Stimulated activated CD4-positive, alpha-beta T cell treated with anti-CD3 and anti-CD28 coated beads, Interleukin-2, amount 100 ng/mL, for 24 hours (primary cell): ENCODE measurements at regions not wholly inside any gene's neighbourhood (a gene's known extent, or its start where the extent isn't known, plus 50 kb on each side); places are given as distances from the start of the nearest gene placed in this dataset.
"Not testable (repeated sequence)": the region's sequence is repeated elsewhere in the genome, so short reads cannot be mapped to it uniquely, and the experiment has no call there.

ENCODE experiments used
- DNase-seq, 2 donors: peaks; one replicate each; pipeline ENCODE4 v3.0.0-alpha.2; 2020

- DNase-seq = not testable (repeated sequence)
These were observed 228.4 kb downstream of the CAAP1 start for GRCh38 chr9:26664087-26664773.

- no peak for DNase-seq
These were observed 230.1 kb downstream of the CAAP1 start for GRCh38 chr9:26662476-26662875.

- DNase-seq = no peak
These were observed 234.1 kb downstream of the CAAP1 start for GRCh38 chr9:26658476-26658875.

GRCh38 chr9:26657958-26658357 is 234.6 kb downstream of the CAAP1 start:
- DNase-seq = no peak

DNA sequence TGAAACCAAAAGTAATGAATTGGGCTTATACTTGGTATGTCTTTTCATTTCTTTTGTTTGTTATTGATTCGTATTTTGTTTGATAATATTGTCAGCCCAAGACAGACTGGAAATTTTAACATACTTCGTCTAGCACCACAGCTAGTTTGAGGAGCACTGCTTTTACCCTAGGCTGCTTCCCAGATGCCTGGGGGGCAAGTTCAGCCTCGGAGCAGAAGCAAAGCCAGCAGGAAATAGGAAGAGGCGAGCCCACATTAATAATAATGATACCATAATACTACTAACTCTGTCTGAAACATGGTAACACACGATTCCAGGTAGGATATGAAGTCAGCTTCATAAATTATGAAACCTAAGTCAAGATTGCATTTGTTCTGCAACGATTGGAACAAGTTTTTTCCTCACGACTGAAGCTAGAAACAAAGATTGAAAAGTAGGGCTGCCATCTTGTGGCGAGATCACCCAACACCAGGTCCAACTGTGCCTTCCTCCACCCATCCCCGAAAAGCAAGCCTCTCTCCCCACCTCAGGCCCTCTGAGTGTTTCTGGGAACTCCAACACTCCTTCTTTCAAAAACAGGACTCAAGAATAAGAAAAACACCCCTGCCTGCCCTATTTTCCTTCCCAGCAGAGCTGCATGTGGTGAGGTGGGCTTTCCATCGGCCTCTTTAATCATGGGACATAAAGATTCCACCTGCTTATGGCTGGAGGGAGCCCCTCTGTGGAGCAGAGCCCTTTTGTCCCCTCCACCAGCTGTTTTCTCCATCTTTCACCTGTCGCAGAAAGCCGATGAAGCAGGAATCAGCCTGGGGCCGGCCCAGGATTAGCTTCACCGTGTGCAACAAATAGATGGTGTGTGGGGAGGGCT is 236.4 kb downstream of the CAAP1 start:
- DNase-seq = no peak

GRCh38 chr9:26655166-26655565 is 237.4 kb downstream of the CAAP1 start:
- no peak for DNase-seq

- no peak for DNase-seq
These were observed 242.3 kb downstream of the CAAP1 start for GRCh38 chr9:26650325-26650724.

DNA sequence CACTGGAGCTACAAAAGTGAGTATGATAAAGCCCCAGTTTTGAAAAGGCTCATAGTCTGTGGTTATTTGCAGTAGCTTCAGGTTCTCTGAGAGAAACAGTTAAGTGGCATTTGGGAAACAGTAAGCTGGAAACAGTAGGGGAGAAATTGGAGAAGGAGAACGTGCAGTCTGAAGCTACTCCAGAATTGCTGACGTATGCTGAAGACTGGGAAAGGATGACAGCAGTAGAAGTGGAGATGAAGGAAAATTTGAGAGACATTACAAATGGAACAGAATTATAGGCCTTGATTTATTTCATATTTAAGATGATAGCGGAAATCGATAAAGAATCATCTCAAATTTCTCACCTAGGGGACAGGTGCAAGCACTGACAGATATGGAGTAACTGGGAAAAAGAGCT is 248.8 kb downstream of the CAAP1 start:
- no peak for DNase-seq

DNA sequence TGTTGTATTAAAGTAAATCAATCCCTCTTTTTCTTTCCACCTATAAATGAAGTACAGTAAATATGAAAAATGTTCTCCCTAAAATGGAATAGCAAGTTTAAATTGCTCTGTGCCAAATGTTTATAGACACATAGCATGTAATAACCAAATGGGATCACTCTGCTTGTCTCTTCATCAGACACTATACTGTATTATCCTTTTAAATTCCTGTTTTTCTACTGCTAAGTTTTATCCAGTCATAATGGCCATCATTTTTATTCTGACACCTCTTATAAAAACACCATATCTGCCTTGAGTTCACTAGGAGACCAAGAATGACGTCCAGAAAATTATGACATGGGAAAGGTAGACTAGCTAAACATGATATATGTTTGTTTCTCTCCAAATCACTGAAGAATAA is 252.8 kb downstream of the CAAP1 start:
- no peak for DNase-seq

- no peak for DNase-seq
These were observed 255.5 kb downstream of the CAAP1 start for GRCh38 chr9:26637101-26637500.

- DNase-seq = not testable (repeated sequence)
These were observed 278.7 kb downstream of the CAAP1 start for GRCh38 chr9:26613851-26614350.

GRCh38 chr9:26612211-26612610 is 280.4 kb downstream of the CAAP1 start:
- DNase-seq = no peak

GRCh38 chr9:26606756-26607155 is 285.8 kb downstream of the CAAP1 start:
- DNase-seq = no peak

DNA sequence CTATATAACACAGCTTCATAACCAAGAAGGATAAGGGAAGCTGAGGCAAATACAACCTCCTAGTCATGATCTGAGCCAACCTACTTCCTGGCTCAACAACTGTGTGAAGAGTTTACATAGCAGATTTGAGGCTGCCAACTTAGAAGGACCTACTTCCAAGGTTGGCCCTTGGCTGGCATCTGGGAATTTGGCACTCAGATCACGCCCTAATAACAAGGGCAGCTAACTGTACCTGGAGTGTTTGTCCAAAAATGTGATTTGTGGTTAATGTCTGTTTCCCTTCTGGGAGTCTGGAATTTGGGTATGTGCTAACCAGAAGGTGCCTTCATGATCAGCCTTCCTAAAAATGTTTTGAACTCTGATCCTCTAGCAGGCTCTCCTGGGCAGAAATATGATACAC is 287.2 kb downstream of the CAAP1 start:
- no peak for DNase-seq

DNA sequence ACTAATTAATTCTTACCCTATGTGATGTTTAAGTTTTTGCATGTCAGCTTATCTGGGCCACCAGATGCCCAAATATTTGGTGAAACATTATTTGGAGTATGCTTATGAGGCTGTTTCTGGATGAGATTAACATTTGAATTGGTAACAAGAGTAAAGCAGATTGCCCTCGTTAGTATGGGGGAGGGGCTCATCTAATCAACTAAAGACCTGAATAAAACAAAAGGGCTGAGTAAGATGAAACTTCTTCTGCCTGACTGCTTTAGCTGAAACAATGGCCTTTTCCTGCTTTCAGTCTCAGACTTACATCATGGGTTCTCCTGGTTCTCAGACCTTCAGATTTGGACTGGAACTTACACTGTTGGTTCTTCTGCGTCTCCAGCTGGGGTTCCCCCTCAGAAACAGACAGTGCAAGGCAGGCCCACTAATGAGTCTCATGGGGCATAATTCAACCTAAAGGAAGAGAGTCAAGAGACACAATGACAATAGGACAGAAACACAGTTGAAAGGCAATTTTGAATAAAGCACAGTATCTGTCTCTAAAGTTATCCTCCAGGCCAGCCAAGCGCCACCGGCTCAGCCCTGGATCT is 288.4 kb downstream of the CAAP1 start:
- no peak for DNase-seq

- no peak for DNase-seq
These were observed 289.0 kb downstream of the CAAP1 start for GRCh38 chr9:26603617-26604016.

- no peak for DNase-seq
These were observed 295.0 kb downstream of the CAAP1 start for GRCh38 chr9:26597542-26598149.

DNA sequence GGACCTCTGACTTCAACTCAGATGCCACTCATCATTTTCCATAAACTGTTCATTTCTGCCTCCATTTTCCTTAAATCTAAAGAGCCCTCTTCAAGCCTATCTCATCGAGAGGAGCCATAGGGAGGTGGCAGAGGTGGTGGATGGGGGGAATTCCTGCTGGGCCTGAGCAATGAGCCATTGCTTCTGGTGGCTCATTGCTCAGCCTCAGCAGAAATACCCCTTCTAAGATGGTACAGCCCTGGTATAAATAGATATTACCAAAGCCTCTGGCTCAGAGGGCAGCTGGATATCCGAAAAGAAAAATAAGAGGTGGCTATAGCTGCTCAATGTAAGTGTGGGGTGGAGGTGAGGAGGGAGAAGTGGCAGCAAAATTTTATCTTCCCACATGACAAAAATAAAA is 313.5 kb downstream of the CAAP1 start:
- DNase-seq = no peak

DNA sequence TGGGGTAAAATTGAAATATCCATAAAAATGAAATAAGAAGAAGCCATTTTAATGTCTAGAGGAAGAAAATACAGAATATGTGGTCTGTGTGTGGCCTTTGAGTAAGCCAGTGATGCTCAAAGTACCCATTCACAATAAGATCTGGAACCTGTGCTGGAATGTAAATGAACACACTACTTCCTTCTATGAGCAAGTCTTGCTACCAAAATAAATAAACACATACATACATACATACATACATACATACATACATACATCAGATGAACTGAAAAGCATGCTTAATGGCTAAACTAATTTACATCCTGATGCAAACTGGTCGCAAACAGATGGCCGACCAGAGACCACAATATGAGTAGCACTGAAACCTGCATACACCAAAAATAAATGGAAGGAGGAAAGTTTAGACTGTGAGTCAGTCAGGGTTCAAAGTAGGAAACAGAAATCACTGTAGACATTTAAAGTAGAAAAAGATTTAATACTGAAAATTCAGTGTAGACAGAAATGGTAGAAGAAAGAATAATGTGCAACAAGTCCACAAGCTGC is 317.6 kb downstream of the CAAP1 start:
- no peak for DNase-seq

GRCh38 chr9:26574256-26574655 is 318.3 kb downstream of the CAAP1 start:
- no peak for DNase-seq

- DNase-seq = no peak
These were observed 324.6 kb downstream of the CAAP1 start for GRCh38 chr9:26567976-26568375.

DNA sequence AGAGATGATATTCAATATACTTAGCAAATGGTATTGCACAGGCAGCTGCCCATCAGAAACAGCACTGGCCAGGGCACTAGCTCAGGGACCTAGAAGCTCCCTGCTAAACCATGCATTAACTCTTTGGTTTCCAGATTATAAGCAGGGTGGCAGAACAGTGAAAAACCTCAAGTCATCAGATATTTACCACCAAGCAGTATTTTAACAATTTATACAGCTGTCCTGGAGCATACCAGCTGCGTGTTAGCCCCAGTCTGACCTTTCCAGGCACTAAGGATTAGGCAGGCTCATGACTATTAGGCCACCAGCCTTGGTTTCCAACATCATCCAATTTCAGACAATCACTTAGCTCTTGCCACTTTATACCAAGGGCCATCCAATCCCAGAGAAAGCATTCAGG is 326.5 kb downstream of the CAAP1 start:
- no peak for DNase-seq

DNA sequence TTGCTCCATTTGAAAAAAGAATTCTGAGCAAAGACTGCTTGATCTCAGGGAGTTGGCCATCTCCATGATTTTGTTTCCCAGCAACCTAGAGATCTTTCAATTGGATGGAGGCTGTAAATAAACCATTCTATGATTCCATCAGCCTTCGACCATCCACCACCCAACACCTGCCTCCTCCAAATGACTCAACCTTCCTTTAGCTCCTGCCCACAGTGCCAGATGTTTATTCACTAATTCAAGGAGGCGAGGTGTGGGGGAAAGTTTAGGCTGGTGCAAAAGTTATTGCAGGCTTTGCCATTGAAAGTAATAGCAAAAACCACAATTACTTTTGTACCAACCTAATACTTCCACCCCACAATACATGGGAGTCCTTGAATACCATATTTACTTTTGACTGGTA is 327.5 kb downstream of the CAAP1 start:
- DNase-seq = no peak
